ENCODE measurements at regions not wholly inside any gene's neighbourhood (a gene's known extent, or its start where the extent isn't known, plus 50 kb on each side); places are given as distances from the start of the nearest gene placed in this dataset.

DNA sequence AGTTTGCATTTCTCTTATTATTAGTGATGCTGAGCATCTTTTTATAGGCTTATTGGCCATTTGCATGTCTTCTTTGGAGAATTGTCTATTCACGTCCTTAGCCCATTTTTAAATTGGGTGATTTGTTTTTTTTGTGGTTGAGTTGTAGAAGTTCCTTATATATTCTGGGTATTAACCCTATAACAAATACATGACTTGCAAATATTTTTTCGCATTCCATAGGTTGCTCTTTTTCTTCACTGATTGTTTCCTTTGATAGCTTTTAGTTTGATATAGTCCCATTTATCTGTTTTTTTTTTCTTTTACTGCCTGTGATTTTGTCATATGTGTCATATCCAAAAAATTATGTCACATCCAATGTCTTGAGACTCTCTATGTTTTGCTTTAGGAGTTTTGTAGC, 243.6 kb downstream of the GPD2 start:
- no peak for TF ChIP-seq CTCF (IDR thresholded peaks at IDR 0.05)
- TF ChIP-seq POLR2A (IDR thresholded peaks at IDR 0.05): no peak
- Histone ChIP-seq H3K27ac (no peak overlapping the region), H3K4me1 (no peaks in the 10 kb centered on the region), H3K4me3 (no peak overlapping the region), H3K27me3 (no peaks in the 10 kb centered on the region), H3K9me3 (no peaks in the 10 kb centered on the region), H3K36me3 (no peaks in the 10 kb centered on the region)
- intact Hi-C loops (cut with DNase I; ENCODE audit: low total_unique reads): no loop called here
- DNase-seq: no peak

DNA sequence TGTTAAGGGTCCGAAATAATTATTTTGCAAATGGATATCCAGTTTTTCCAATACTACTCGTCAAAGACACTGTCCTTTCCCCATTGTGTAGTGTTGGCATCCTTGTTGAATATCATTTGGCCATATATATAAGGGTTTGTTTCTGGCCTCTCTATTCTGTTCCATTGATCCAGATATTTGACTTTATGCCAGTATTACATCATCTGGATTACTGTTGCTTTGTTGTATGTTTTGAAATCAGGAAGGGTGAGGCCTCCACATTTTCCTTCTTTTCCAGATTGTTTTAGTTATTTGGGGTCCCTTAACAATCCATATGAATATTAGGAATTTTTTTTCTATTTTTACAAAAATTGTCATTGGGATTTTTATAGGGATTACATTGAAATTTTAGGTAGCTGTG, 244.1 kb downstream of the GPD2 start:
- DNase-seq: no peak
- no peak overlapping the region for H3K27ac ChIP-seq
- intact Hi-C loops (cut with DNase I; ENCODE audit: low total_unique reads): no loop called here
- H3K36me3 ChIP-seq: no peaks in the 10 kb centered on the region
- no peaks in the 10 kb centered on the region for H3K4me1 ChIP-seq
- no peaks in the 10 kb centered on the region for H3K27me3 ChIP-seq
- TF ChIP-seq POLR2A (IDR thresholded peaks at IDR 0.05) (no peak), CTCF (IDR thresholded peaks at IDR 0.05) (no peak)
- H3K4me3 ChIP-seq: no peak overlapping the region
- no peaks in the 10 kb centered on the region for H3K9me3 ChIP-seq

DNA sequence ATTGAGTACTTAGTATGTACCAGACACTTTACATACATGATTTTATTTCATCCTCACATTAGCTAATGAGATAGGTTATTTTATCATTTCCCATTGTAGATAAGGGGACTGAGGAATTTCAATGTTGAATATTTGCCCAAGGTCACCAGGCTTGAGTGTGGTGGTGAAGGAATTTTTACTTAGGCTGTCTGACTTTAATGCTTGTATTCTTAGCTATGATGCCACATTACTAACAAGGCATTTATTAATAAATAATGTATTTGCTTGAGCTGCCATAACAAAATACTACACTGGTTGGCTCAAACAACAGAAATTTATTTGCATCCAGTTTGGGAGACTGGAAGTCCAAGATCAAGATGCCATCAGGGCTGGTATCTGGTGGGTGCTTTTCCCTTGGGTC, 250.9 kb downstream of the GPD2 start:
- H3K27me3 ChIP-seq: no peaks in the 10 kb centered on the region
- H3K4me1 ChIP-seq: no peaks in the 10 kb centered on the region
- no peak overlapping the region for H3K4me3 ChIP-seq
- H3K27ac ChIP-seq: no peak overlapping the region
- no peak for TF ChIP-seq POLR2A (IDR thresholded peaks at IDR 0.05)
- no peak for TF ChIP-seq CTCF (IDR thresholded peaks at IDR 0.05)
- H3K9me3 ChIP-seq: no peaks in the 10 kb centered on the region
- no peaks in the 10 kb centered on the region for H3K36me3 ChIP-seq
- intact Hi-C loops (cut with DNase I; ENCODE audit: low total_unique reads): no loop called here
- DNase-seq: no peak

GRCh38 chr2:156687715-156688114, 251.5 kb downstream of the GPD2 start:
- TF ChIP-seq POLR2A (IDR thresholded peaks at IDR 0.05): no peak
- TF ChIP-seq CTCF (IDR thresholded peaks at IDR 0.05): no peak
- DNase-seq: no peak
- intact Hi-C loops (cut with DNase I; ENCODE audit: low total_unique reads): no loop called here

DNA sequence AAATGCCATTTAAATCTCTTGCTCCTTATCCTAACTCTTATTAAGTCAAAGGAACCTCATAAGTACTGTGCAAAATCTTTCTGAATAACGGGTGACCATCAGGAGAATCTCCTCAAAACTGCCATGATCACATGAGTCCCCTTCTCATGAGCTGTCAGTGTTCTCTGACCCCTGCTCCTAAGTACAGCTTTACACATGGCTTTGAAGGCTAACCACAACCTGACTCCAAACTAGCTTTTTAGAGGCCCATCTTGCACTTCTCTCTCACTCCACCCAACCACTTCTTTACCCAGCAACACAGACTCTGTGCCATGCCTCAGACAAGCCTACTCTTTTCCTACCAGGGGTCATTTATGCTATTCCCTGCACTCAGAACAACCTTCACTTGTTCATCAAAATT, 253.8 kb downstream of the GPD2 start:
- no peaks in the 10 kb centered on the region for H3K36me3 ChIP-seq
- intact Hi-C loops (cut with DNase I; ENCODE audit: low total_unique reads): no loop called here
- TF ChIP-seq CTCF (IDR thresholded peaks at IDR 0.05): no peak
- TF ChIP-seq POLR2A (IDR thresholded peaks at IDR 0.05): no peak
- H3K9me3 ChIP-seq: no peaks in the 10 kb centered on the region
- no peak overlapping the region for H3K27ac ChIP-seq
- no peak overlapping the region for H3K4me3 ChIP-seq
- DNase-seq: no peak
- no peaks in the 10 kb centered on the region for H3K4me1 ChIP-seq
- no peaks in the 10 kb centered on the region for H3K27me3 ChIP-seq

More at GRCh38 chr2:156687715-156688114, 251.5 kb downstream of the GPD2 start:
- Histone ChIP-seq H3K27me3 (no peaks in the 10 kb centered on the region), H3K9me3 (no peaks in the 10 kb centered on the region), H3K4me3 (no peak overlapping the region), H3K27ac (no peak overlapping the region), H3K4me1 (no peaks in the 10 kb centered on the region), H3K36me3 (no peaks in the 10 kb centered on the region)

All from uterus (tissue), 3 donors.